Liver (tissue), 8 donors: ENCODE measurements at regions not wholly inside any gene's neighbourhood (a gene's known extent, or its start where the extent isn't known, plus 50 kb on each side); places are given as distances from the start of the nearest gene placed in this dataset.

Experiments used
- DNase-seq: peaks from one replicate; pipeline ENCODE4 v3.0.0-alpha.2; 2017; ENCODE audit warnings: low spot score
- H3K27ac ChIP-seq, 2 donors: one replicate each; pipeline ENCODE4 v1.7.0; 2013; ENCODE audit warnings: inconsistent platforms in 2 of 2, low read length in 2 of 2, control low read depth in 1 of 2, low read depth in 1 of 2, mild to moderate bottlenecking in 1 of 2
- H3K27me3 ChIP-seq, 4 donors: one replicate each; pipeline versions ENCODE4 v1.6.1 to v1.7.0; 2013; ENCODE audit warnings: low read length in 3 of 4, inconsistent platforms in 1 of 4, mild to moderate bottlenecking in 1 of 4, moderate library complexity in 1 of 4; ENCODE audit not compliant: control insufficient read depth in 4 of 4, insufficient read depth in 4 of 4
- H3K36me3 ChIP-seq, 4 donors: one replicate each; pipeline versions ENCODE4 v1.6.1 to v1.7.0; 2013; ENCODE audit warnings: low read length in 3 of 4, mild to moderate bottlenecking in 3 of 4, low read depth in 1 of 4, moderate library complexity in 1 of 4; ENCODE audit not compliant: control insufficient read depth in 4 of 4, insufficient read depth in 3 of 4
- H3K4me1 ChIP-seq, 4 donors: one replicate each; pipeline versions ENCODE4 v1.6.1 to v1.7.0; 2013; ENCODE audit warnings: low read length in 3 of 4, mild to moderate bottlenecking in 3 of 4, moderate library complexity in 1 of 4; ENCODE audit not compliant: control insufficient read depth in 4 of 4, insufficient read depth in 4 of 4
- H3K4me3 ChIP-seq, 3 donors: one replicate each; pipeline versions ENCODE4 v1.6.1 to v1.7.0; 2013; ENCODE audit warnings: low read length in 3 of 3, control low read depth in 1 of 3, low read depth in 1 of 3, mild to moderate bottlenecking in 1 of 3
- H3K9ac ChIP-seq, 2 donors: one replicate each; pipeline ENCODE4 v1.7.0; 2013; ENCODE audit warnings: low read length in 2 of 2, mild to moderate bottlenecking in 2 of 2, moderate library complexity in 2 of 2, control low read depth in 1 of 2, low read depth in 1 of 2
- H3K9me3 ChIP-seq, 4 donors: one replicate each; pipeline versions ENCODE4 v1.6.1 to v1.7.0; 2013; ENCODE audit warnings: low read length in 3 of 4; ENCODE audit not compliant: control insufficient read depth in 4 of 4
- EGR1 ChIP-seq, 2 donors: IDR thresholded peaks; 2 replicates each; pipeline ENCODE4 v1.6.1; 2016 to 2018; ENCODE audit warnings: antibody characterized with exemption in 2 of 2, low read depth in 2 of 2
- FOXA1 ChIP-seq: IDR thresholded peaks from 2 replicates; pipeline ENCODE4 v1.6.1; 2016; ENCODE audit warnings: antibody characterized with exemption
- FOXA2 ChIP-seq: IDR thresholded peaks from 2 replicates; pipeline ENCODE4 v1.6.1; 2016; ENCODE audit warnings: antibody characterized with exemption
- GABPA ChIP-seq, 2 donors: IDR thresholded peaks in 1 of 2; conservative IDR thresholded peaks in 1 of 2; 2 replicates each; pipeline ENCODE4 v1.6.1; 2016; ENCODE audit warnings: antibody characterized with exemption in 2 of 2, mild to moderate bottlenecking in 1 of 2, moderate library complexity in 1 of 2
- HNF4A ChIP-seq, 2 donors: conservative IDR thresholded peaks; 2 replicates each; pipeline ENCODE4 v1.6.1; 2016; ENCODE audit warnings: antibody characterized with exemption in 2 of 2, mild to moderate bottlenecking in 2 of 2
- HNF4G ChIP-seq: IDR thresholded peaks from 2 replicates; pipeline ENCODE4 v1.6.1; 2016; ENCODE audit warnings: antibody characterized with exemption
- JUND ChIP-seq, 2 donors: IDR thresholded peaks; 2 replicates each; pipeline ENCODE4 v1.6.1; 2016; ENCODE audit warnings: antibody characterized with exemption in 2 of 2
- RAD21 ChIP-seq, 2 donors: IDR thresholded peaks; 2 replicates each; pipeline ENCODE4 v1.6.1; 2016; ENCODE audit warnings: antibody characterized with exemption in 2 of 2, mild to moderate bottlenecking in 2 of 2
- RXRA ChIP-seq, 2 donors: IDR thresholded peaks; 2 replicates each; pipeline ENCODE4 v1.6.1; 2017 to 2018; ENCODE audit warnings: antibody characterized with exemption in 2 of 2, mild to moderate bottlenecking in 1 of 2
- SP1 ChIP-seq: IDR thresholded peaks from 2 replicates; pipeline ENCODE4 v1.6.1; 2018; ENCODE audit warnings: antibody characterized with exemption, mild to moderate bottlenecking
- TAF1 ChIP-seq: conservative IDR thresholded peaks from 2 replicates; pipeline ENCODE4 v1.6.1; 2016; ENCODE audit warnings: antibody characterized with exemption, mild to moderate bottlenecking
- YY1 ChIP-seq: IDR thresholded peaks from 2 replicates; pipeline ENCODE4 v1.6.1; 2016; ENCODE audit warnings: antibody characterized with exemption, mild to moderate bottlenecking
- WGBS: extraction: QIAGEN DNeasy Blood & Tissue Kit; methylation state at CpG from one replicate; pipeline ENCODE4 v1.1.7; 2013; 5-methylcytosine and 5-hydroxymethylcytosine counted together
- TF ChIP-seq, protein P1 (sequence below): IDR thresholded peaks from 2 replicates; pipeline ENCODE4 v1.6.1; 2016; ENCODE audit warnings: antibody characterized with exemption, mild to moderate bottlenecking
- TF ChIP-seq, protein P2 (sequence below): IDR thresholded peaks from 2 replicates; pipeline ENCODE4 v1.6.1; 2016; ENCODE audit warnings: antibody characterized with exemption
- TF ChIP-seq, protein P3 (sequence below): fragments of 150-350 bp; IDR thresholded peaks from 2 replicates; pipeline ENCODE4 v1.5.1; 2017; ENCODE audit warnings: improper control_type of control experiment, low read depth, low read length; ENCODE audit not compliant: missing input control
- TF ChIP-seq, protein P4 (sequence below): IDR thresholded peaks from 2 replicates; pipeline ENCODE4 v1.6.1; 2016; ENCODE audit warnings: antibody characterized with exemption
- donor health status: healthy.
- donor health status: healthy.
- donor health status: healthy.
- donor health status: healthy.
- donor health status: healthy.

DNA sequence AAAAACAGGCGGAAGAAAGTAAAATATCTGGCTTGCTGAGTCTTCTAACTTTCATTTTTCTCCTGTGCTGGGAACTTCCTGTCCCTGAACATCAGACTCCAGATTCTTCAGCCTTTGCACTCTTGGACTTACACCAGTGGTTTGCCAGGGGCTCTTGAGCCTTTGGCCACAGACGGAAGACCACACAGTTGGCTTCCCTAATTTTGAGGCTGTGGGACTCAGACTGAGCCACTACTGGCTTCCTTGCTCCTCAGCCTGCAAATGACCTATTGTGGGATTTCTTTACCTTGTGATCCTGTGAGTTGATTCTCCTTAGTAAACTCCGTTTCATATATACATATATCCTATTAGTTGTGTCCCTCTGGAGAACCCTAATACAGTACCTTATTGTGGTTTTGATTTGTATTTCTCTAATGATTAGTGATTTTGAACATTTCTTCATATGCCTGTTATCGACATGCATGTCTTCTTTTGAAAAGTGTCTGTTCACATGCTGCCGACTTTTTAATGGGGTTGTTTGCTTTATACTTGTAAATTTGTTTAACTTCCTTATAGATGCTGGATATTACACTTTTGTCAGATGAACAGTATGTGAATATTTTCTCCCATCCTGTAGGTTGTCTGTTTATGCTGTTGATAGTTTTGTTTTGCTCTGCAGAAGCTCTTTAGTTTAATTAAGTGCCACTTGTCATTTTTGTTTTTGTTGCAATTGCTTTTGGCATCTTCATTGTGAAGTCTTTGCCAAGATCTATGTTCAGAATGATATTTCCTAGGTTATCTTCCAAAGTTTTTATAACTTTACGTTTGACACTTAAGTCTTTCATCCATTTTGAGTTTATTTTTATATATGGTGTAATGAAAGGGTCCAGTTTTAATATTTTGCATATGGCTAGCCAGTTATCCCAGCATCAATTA is 348.8 kb upstream of the SETBP1 start (continued):
- TF ChIP-seq, protein P1, sequence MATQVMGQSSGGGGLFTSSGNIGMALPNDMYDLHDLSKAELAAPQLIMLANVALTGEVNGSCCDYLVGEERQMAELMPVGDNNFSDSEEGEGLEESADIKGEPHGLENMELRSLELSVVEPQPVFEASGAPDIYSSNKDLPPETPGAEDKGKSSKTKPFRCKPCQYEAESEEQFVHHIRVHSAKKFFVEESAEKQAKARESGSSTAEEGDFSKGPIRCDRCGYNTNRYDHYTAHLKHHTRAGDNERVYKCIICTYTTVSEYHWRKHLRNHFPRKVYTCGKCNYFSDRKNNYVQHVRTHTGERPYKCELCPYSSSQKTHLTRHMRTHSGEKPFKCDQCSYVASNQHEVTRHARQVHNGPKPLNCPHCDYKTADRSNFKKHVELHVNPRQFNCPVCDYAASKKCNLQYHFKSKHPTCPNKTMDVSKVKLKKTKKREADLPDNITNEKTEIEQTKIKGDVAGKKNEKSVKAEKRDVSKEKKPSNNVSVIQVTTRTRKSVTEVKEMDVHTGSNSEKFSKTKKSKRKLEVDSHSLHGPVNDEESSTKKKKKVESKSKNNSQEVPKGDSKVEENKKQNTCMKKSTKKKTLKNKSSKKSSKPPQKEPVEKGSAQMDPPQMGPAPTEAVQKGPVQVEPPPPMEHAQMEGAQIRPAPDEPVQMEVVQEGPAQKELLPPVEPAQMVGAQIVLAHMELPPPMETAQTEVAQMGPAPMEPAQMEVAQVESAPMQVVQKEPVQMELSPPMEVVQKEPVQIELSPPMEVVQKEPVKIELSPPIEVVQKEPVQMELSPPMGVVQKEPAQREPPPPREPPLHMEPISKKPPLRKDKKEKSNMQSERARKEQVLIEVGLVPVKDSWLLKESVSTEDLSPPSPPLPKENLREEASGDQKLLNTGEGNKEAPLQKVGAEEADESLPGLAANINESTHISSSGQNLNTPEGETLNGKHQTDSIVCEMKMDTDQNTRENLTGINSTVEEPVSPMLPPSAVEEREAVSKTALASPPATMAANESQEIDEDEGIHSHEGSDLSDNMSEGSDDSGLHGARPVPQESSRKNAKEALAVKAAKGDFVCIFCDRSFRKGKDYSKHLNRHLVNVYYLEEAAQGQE = no peak
- TF ChIP-seq RAD21 (IDR thresholded peaks at IDR 0.05) (no peak), FOXA1 (no peak), HNF4G (no peak), GABPA (IDR thresholded peaks at IDR 0.05 in 1 of 2, conservative IDR thresholded peaks at IDR 0.05 in 1 of 2) (no peak)

DNA sequence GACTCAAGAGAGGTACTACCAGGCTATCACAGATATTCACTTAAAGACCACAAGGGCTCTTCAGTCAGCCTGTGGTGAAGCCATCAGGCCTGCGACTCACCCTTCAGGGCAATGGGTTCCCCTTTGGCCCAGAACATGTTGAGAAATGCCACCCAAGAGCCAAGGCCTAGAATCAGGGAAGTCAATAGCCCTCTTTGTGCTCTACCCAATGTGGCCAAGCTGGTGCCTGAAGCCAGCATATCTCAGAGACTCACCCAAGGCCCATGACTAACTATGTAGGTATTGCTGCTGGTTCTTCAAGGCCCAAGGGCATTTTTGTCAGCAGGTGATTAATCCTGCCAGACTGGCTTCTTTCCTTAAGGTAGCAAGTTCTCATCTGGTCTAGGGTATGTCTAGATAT is 338.9 kb upstream of the SETBP1 start:
- Histone ChIP-seq H3K9me3 (peaks cover 0 to 9% (median 0%) of the 10 kb centered on the region in 4 donors), H3K36me3 (no peaks in the 10 kb centered on the region), H3K4me1 (no peaks in the 10 kb centered on the region), H3K9ac (no peak overlapping the region), H3K4me3 (no peak overlapping the region), H3K27me3 (no peaks in the 10 kb centered on the region), H3K27ac (no peak overlapping the region)
- DNase-seq = no peak
- 82% methylated on average over 1 of the region's 1 CpG for WGBS
- TF ChIP-seq FOXA2 = no peak
- TF ChIP-seq EGR1 (IDR thresholded peaks at IDR 0.05; ENCODE audit: low read depth in 2 of 2) = no peak
- TF ChIP-seq TAF1 = no peak
- no peak for TF ChIP-seq RXRA (IDR thresholded peaks at IDR 0.05)
- TF ChIP-seq, protein P2, sequence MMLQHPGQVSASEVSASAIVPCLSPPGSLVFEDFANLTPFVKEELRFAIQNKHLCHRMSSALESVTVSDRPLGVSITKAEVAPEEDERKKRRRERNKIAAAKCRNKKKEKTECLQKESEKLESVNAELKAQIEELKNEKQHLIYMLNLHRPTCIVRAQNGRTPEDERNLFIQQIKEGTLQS = no peak
- TF ChIP-seq, protein P3, sequence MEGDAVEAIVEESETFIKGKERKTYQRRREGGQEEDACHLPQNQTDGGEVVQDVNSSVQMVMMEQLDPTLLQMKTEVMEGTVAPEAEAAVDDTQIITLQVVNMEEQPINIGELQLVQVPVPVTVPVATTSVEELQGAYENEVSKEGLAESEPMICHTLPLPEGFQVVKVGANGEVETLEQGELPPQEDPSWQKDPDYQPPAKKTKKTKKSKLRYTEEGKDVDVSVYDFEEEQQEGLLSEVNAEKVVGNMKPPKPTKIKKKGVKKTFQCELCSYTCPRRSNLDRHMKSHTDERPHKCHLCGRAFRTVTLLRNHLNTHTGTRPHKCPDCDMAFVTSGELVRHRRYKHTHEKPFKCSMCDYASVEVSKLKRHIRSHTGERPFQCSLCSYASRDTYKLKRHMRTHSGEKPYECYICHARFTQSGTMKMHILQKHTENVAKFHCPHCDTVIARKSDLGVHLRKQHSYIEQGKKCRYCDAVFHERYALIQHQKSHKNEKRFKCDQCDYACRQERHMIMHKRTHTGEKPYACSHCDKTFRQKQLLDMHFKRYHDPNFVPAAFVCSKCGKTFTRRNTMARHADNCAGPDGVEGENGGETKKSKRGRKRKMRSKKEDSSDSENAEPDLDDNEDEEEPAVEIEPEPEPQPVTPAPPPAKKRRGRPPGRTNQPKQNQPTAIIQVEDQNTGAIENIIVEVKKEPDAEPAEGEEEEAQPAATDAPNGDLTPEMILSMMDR = no peak
- TF ChIP-seq SP1 = no peak
- no peak for TF ChIP-seq HNF4A (conservative IDR thresholded peaks at IDR 0.05)
- no peak for TF ChIP-seq YY1
- no peak for TF ChIP-seq JUND (IDR thresholded peaks at IDR 0.05)

DNA sequence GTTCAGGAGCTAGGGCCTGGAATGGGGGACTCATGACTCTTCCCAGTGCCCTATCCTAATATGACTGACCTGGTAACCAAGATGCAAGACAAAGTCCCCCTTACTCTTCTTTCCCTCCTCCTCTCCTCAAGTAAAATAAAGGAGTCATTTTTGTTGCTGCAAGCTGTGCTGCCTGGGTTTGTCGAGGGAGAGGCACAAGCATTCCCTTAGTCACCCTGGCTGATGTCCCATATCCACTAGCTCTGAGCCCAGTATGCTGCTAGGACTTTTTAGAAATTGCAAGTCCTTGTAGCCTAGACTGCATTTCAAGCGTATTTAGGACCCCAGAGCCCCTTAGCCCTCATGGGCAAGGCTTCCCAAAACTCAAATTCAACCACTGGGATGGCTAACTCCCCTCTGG is 338.5 kb upstream of the SETBP1 start:
- WGBS = 62% methylated on average over 2 of the region's 2 CpGs
- TF ChIP-seq HNF4A (conservative IDR thresholded peaks at IDR 0.05) (no peak), HNF4G (no peak), TAF1 (no peak), FOXA2 (no peak)
- TF ChIP-seq, protein P2 = no peak
- TF ChIP-seq, protein P4, sequence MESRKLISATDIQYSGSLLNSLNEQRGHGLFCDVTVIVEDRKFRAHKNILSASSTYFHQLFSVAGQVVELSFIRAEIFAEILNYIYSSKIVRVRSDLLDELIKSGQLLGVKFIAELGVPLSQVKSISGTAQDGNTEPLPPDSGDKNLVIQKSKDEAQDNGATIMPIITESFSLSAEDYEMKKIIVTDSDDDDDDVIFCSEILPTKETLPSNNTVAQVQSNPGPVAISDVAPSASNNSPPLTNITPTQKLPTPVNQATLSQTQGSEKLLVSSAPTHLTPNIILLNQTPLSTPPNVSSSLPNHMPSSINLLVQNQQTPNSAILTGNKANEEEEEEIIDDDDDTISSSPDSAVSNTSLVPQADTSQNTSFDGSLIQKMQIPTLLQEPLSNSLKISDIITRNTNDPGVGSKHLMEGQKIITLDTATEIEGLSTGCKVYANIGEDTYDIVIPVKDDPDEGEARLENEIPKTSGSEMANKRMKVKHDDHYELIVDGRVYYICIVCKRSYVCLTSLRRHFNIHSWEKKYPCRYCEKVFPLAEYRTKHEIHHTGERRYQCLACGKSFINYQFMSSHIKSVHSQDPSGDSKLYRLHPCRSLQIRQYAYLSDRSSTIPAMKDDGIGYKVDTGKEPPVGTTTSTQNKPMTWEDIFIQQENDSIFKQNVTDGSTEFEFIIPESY = no peak
- TF ChIP-seq, protein P1 = no peak

More for the DNA sequence above, 338.5 kb upstream of the SETBP1 start:
- H3K27me3 ChIP-seq = no peaks in the 10 kb centered on the region
- no peak overlapping the region for H3K9ac ChIP-seq
- no peak overlapping the region for H3K4me3 ChIP-seq
- no peaks in the 10 kb centered on the region for H3K36me3 ChIP-seq
- no peak overlapping the region for H3K27ac ChIP-seq
- peaks cover 0 to 9% (median 0%) of the 10 kb centered on the region in 4 donors for H3K9me3 ChIP-seq
- no peak for DNase-seq
- H3K4me1 ChIP-seq = no peaks in the 10 kb centered on the region
